ENCODE measurements at regions not wholly inside any gene's neighbourhood (a gene's known extent, or its start where the extent isn't known, plus 50 kb on each side); places are given as distances from the start of the nearest gene placed in this dataset.

DNA sequence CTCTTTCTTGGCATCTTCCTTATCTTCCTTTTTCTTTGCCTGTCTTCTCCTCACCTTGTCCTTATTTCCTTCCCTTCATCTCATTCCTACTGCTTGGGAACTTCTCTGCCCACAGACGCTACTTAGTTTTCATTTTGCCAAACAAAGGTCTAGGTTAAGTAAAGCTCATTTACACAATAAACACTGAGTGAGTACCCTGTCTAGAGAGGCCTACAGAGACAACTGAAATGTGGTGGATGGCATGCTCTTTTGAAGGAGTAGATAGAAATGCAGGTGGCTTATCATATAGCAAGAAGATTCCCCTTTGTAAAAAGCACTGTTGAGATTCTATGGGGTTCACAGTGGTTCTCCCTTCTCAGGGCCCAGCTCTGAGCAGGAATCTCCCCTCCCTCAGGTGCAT lies 319.0 kb downstream of the CNTN3 start:
- TF ChIP-seq SPI1 (IDR thresholded peaks at IDR 0.05; ENCODE audit: borderline replicate concordance, insufficient read depth, low read depth, low read length) (no peak), POLR2AphosphoS5 (IDR thresholded peaks at IDR 0.05; ENCODE audit: low read length) (no peak), POLR2A (IDR thresholded peaks at IDR 0.05; ENCODE audit: low read depth, low read length) (no peak), MEF2B (IDR thresholded peaks at IDR 0.05; ENCODE audit: partially characterized antibody, poor library complexity, severe bottlenecking) (no peak), MYC (IDR thresholded peaks at IDR 0.05; ENCODE audit: insufficient read depth, insufficient read length, insufficient replicate concordance, low read length, severe bottlenecking) (no peak), RFX5 (IDR thresholded peaks at IDR 0.05; ENCODE audit: low read depth, low read length) (no peak), FOXM1 (IDR thresholded peaks at IDR 0.05; ENCODE audit: low read depth, low read length) (no peak), NBN (IDR thresholded peaks at IDR 0.05) (no peak), NFYB (IDR thresholded peaks at IDR 0.05; ENCODE audit: insufficient read depth, low read depth, low read length) (no peak), SP1 (IDR thresholded peaks at IDR 0.05; ENCODE audit: low read depth, low read length) (no peak)
- TF ChIP-seq, protein P1, sequence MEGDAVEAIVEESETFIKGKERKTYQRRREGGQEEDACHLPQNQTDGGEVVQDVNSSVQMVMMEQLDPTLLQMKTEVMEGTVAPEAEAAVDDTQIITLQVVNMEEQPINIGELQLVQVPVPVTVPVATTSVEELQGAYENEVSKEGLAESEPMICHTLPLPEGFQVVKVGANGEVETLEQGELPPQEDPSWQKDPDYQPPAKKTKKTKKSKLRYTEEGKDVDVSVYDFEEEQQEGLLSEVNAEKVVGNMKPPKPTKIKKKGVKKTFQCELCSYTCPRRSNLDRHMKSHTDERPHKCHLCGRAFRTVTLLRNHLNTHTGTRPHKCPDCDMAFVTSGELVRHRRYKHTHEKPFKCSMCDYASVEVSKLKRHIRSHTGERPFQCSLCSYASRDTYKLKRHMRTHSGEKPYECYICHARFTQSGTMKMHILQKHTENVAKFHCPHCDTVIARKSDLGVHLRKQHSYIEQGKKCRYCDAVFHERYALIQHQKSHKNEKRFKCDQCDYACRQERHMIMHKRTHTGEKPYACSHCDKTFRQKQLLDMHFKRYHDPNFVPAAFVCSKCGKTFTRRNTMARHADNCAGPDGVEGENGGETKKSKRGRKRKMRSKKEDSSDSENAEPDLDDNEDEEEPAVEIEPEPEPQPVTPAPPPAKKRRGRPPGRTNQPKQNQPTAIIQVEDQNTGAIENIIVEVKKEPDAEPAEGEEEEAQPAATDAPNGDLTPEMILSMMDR (IDR thresholded peaks at IDR 0.05 in 2 of 3, conservative IDR thresholded peaks at IDR 0.05 in 1 of 3; ENCODE audit: control insufficient read depth in 2 of 3, extremely low read depth in 1 of 3, insufficient read depth in 1 of 3, low read depth in 3 of 3, low read length in 3 of 3): no peak
- TF ChIP-seq, protein P2, sequence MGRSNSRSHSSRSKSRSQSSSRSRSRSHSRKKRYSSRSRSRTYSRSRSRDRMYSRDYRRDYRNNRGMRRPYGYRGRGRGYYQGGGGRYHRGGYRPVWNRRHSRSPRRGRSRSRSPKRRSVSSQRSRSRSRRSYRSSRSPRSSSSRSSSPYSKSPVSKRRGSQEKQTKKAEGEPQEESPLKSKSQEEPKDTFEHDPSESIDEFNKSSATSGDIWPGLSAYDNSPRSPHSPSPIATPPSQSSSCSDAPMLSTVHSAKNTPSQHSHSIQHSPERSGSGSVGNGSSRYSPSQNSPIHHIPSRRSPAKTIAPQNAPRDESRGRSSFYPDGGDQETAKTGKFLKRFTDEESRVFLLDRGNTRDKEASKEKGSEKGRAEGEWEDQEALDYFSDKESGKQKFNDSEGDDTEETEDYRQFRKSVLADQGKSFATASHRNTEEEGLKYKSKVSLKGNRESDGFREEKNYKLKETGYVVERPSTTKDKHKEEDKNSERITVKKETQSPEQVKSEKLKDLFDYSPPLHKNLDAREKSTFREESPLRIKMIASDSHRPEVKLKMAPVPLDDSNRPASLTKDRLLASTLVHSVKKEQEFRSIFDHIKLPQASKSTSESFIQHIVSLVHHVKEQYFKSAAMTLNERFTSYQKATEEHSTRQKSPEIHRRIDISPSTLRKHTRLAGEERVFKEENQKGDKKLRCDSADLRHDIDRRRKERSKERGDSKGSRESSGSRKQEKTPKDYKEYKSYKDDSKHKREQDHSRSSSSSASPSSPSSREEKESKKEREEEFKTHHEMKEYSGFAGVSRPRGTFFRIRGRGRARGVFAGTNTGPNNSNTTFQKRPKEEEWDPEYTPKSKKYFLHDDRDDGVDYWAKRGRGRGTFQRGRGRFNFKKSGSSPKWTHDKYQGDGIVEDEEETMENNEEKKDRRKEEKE (IDR thresholded peaks at IDR 0.05): no peak

All from GM12878 (cell line).